Right lobe of liver (tissue), 4 donors: ENCODE measurements at regions not wholly inside any gene's neighbourhood (a gene's known extent, or its start where the extent isn't known, plus 50 kb on each side); places are given as distances from the start of the nearest gene placed in this dataset.

Experiments used
- POLR2A ChIP-seq: fragments of 450-650 bp; IDR thresholded peaks from one replicate; pipeline ENCODE4 v1.6.1; 2017; ENCODE audit warnings: antibody characterized with exemption, mild to moderate bottlenecking
- TF ChIP-seq, protein P1 (sequence below), 4 donors: fragments of 200-600 bp in 3 of 4; fragments of 450-650 bp in 1 of 4; IDR thresholded peaks; one replicate each; pipeline versions ENCODE4 v1.5.1 to v1.8.0; 2016 to 2022; ENCODE audit warnings: antibody characterized with exemption in 4 of 4, mild to moderate bottlenecking in 2 of 4
- donor health status: DM: no; HTN: no; CAD: no.
- donor health status: DM: no; HTN: no; CAD: no.
- donor health status: DM: no; HTN: yes; CAD: no.

DNA sequence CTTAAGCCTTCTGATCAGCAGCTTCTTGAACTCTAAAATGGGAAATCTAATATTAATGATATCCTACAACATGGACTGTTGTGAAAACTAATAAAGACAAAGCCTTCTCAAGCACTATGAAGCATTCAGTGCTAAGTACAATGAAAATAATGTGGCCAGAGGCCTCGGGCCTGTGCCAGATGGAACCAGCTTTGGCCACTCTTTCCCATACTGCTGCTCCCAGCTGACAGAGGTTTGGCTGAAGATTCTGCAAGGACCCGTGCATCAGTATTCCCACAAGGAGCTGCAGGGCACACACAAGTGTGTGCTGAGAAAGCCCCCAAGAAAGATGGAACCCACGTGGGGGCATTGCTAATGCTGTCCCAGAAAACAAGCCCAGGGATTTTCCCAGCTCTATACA is 60.5 kb upstream of the RPL34 start:
- TF ChIP-seq, protein P1, sequence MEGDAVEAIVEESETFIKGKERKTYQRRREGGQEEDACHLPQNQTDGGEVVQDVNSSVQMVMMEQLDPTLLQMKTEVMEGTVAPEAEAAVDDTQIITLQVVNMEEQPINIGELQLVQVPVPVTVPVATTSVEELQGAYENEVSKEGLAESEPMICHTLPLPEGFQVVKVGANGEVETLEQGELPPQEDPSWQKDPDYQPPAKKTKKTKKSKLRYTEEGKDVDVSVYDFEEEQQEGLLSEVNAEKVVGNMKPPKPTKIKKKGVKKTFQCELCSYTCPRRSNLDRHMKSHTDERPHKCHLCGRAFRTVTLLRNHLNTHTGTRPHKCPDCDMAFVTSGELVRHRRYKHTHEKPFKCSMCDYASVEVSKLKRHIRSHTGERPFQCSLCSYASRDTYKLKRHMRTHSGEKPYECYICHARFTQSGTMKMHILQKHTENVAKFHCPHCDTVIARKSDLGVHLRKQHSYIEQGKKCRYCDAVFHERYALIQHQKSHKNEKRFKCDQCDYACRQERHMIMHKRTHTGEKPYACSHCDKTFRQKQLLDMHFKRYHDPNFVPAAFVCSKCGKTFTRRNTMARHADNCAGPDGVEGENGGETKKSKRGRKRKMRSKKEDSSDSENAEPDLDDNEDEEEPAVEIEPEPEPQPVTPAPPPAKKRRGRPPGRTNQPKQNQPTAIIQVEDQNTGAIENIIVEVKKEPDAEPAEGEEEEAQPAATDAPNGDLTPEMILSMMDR (IDR thresholded peaks at IDR 0.05) = no peak
- no peak for TF ChIP-seq POLR2A
